GM18508 (cell line): ENCODE measurements at regions not wholly inside any gene's neighbourhood (a gene's known extent, or its start where the extent isn't known, plus 50 kb on each side); places are given as distances from the start of the nearest gene placed in this dataset.

Experiments used
- ATAC-seq: cut with Tn5 transposase; IDR thresholded peaks from one replicate; pipeline ENCODE4 v1.9.1; 2021; ENCODE audit warnings: moderate number of reproducible peaks; ENCODE audit not compliant: insufficient read depth, unreplicated experiment

DNA sequence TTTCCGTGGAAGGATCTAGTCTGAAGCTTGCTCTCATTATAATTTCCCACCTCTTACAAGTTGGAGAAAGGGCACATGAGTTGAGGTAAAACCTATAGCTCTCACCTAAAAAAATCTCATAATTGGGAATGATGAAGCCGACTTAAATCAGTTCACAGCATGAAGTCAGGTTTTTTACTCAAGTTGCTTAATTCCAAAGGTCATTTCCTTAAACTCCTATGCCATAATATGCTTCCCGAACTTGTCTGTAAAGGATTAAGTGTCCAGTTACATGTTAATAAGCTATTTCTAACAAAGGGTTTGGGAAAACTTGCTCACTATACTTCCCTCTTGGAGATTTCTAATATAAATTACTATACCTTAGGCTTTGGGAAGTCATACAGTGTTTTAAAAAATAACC is 481.2 kb downstream of the NUP35 start:
- ATAC-seq, result no peak

DNA sequence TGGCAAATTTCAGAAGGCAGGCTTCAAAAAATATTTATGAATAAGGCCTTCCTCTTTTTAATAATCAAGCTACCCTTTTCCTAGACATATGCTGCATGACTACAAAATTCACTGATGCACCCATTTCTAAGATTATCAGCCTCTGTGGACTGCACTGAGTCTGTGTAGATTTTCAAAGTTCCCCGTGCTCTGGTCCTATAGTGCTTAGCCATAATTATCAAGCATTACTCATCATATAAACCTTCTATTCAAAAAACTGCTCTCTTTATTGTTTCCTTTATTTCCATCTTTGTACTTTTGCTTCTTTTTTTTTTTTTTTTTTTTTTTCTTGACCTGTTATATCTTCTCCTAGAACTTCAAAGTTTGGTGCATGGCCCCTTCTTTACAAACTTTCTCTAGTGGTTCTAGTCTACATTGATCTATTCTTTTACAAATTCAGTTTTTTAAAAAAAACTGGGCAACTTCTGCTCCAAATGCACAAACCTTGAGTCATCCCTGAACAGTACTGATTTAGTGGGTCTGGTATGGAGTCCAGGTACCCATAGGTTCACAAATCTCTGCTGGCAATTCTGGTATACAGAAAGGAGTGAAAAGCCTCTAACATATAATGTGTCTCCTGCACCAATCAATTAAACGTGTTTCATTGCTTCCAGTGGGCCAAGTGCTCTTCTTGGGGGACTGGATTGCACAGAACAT is 481.9 kb downstream of the NUP35 start:
- ATAC-seq, result no peak

GRCh38 chr2:183606718-183607085 is 482.5 kb downstream of the NUP35 start:
- ATAC-seq, result no peak

- ATAC-seq, result no peak
Observed at GRCh38 chr2:183607995-183608394, 483.8 kb downstream of the NUP35 start.

DNA sequence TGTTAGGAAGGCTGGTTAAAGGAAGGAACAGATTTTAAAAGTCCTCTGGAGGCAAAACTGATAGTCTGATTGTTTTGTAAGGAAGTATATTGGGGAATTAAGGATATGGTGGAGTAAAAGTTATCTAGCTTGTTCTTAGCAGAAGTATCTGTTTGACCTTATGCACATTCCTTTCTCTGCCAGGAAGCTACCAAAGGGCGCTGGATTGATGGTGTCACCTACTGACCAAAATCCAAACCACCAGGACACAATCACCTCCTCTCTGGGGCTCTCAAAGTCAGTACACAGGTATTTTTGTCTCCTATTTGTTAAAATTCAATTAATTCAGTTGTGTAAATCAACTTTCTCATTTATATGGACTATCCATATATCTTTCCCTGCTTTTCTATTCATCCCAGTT is 484.5 kb downstream of the NUP35 start:
- ATAC-seq, result no peak

GRCh38 chr2:183610724-183611123 is 486.5 kb downstream of the NUP35 start:
- no peak for ATAC-seq

DNA sequence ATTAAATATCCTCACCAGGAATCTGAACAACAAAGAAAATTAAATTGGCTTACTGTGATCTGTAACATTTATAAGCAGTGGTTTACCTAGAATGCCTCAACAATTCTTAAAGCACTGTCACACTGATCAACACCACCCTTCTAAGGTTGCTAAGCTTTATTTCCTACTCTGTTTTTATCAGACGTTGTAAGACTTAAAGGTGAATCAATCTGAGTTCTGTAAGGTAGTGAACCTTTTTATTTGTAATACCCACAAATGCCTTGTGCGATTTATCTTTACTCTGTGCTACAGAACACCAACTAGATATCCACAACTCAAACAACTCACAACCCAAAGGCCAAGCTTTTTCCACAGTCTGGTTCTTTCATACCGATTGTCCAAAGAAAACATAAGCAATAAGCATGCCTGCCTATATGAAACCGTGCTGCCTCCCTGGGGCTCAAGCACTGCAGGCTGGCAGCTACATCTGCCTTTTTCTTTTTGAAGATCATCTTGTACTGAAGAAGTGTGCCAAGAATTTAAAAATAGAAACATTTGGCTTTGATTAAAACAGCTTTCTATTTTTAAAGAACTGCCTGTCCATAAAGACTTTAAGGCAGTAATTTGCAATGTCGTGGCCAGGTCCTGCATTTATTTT is 490.7 kb downstream of the NUP35 start:
- no peak for ATAC-seq

DNA sequence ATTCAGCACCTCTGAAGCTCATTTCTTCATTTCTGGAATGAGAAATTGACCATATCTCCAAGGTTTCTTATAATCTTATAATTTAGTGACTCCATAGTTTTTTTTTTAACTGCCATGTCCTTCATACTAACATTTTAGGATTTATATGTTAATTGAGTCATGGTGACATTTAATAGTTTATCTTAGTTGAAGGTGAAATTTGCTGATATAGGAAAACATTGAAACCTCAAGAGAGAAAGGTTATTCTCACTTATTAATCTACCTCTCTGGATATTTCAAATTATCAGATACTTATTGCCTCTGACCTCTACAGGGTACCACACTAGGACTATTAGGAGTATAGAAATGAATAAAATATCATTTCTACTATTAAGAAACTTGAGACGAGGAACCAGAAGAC is 499.0 kb downstream of the NUP35 start:
- ATAC-seq, result no peak

- no peak for ATAC-seq
Observed at GRCh38 chr2:183630964-183631363, 506.7 kb downstream of the NUP35 start.

DNA sequence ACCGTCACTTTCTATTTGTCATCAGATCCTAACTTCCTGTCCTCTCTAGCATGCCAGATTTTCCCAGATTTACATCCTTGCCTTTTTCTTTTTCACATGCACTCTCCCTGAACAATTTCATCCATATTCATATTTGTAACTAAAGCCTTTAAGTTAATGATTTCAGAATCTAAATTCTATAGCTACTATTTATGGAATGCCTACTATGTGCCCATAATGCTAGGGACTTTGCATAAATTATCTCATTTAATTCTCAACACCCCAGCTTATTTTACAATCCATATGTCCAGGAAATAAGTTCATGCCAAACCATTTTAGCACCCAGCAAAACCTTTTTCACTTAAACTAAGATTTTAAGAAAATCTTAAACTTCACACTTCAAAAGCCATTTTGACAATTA is 531.9 kb downstream of the NUP35 start:
- ATAC-seq, result no peak

GRCh38 chr2:183665425-183665824 is 541.2 kb downstream of the NUP35 start:
- ATAC-seq, result no peak

- ATAC-seq, result no peak
Observed at GRCh38 chr2:183666031-183666430, 541.8 kb downstream of the NUP35 start.

DNA sequence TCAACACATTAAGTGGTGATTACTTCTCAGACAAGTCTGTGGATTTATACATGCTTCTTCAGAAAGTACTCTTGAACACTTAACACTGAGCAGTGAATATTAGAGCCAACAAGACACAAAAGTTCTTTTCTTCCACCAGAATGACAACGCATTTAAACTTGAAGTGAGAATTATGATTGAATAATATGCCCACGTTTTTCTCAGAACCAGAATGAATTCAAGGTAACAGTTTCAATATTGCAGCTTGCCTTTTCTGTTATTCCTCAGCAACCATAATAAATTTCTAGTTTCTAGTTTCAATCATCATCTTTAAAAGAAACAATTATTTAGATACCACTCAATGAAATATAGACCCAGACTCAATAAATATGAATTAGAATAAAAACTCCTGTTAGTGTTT is 547.0 kb downstream of the NUP35 start:
- no peak for ATAC-seq

DNA sequence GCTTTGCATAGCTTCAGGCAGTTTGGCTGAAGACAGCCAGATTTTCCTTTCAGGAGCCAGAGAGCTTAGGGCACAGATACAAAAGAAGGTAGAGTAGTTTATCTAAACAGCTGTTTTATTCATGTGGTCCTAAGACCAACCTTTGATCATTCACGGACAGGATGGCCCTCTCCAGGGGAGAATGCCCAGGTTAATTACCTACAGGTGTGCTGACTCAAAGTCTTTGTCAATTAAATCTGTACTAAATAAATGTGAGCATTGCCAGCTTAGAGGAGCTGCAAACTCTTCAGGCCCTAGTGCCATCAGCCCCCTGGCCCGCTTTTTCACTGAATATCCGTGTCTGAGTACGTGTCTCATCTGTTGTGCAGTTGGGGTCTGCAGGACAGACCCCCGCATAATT is 554.7 kb downstream of the NUP35 start:
- no peak for ATAC-seq

DNA sequence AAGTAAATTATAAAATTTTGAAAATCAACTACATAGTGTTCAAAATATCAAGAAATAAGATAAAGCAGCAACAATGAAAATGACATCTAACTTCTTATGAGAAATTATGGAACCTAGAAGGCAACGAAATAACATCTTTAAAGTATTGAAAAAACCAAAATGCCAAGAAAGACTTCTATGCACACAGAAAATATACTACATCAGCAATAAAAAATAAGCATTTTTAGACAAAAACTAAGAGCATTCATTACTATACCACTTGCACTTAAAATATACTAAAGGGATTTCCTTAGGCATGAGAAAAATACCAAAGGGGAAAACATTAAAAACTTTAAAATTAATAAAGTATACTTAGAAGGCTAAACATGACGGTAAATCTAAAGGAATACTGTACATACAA is 556.3 kb downstream of the NUP35 start:
- ATAC-seq, result no peak

DNA sequence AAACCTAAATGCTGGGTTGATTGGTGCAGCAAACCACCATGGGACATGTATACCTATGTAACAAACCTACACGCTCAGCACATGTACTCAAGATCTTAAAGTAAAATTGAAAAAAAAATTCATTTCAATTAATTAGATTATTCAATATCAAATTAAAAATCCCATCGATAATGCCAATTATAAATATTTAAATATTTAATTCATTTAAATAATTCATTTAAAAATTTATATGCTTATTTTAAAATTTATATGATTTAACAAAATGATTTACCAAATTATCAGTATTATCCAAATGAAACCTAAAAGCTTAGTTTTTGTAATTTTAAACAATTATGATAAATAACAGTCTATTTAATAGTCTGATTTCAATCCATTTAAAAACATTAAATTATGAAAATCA is 560.4 kb downstream of the NUP35 start:
- ATAC-seq, result no peak

DNA sequence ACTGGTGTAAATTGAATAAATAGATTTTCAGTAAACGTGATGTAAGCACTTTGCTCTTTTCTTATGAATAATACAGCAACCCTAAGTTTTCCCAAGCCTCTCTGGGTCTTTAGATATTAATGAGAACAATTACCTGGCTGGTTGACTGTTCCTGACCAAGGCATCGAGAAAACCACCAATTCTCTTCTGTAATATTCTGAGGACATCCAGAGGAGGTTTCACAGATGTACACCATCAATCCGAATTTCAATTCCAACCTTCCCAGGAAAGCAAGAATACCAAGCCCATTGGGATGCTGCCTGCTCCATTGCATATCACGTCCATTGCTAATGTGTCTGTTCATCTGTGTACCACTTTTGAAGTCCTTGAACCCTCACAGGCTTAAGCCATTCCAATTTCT is 571.8 kb downstream of the NUP35 start:
- ATAC-seq, result no peak

- ATAC-seq, result no peak
Observed at GRCh38 chr2:183709829-183710228, 585.6 kb downstream of the NUP35 start.

DNA sequence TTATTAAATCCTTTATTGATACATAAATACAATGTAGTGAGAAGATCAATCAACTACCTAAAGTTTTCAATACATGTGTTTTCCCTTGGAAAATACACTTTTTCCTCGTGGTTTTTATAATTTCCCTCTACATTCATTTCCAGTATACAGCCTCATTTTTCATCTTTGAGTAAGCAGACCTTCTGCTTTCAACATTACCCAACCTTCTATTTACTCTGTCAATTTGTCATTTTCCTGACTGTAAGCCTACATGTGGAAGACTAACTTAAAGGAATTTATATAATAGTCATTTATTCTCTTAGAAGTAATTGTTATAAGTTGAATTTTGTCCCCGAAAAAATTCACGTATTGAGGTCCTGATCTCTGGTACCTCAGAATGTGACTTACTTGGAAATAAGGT is 594.0 kb downstream of the NUP35 start:
- no peak for ATAC-seq

GRCh38 chr2:183723278-183723677 is 599.0 kb downstream of the NUP35 start:
- ATAC-seq, result no peak

GRCh38 chr2:183729380-183729779 is 605.1 kb downstream of the NUP35 start:
- ATAC-seq, result no peak

DNA sequence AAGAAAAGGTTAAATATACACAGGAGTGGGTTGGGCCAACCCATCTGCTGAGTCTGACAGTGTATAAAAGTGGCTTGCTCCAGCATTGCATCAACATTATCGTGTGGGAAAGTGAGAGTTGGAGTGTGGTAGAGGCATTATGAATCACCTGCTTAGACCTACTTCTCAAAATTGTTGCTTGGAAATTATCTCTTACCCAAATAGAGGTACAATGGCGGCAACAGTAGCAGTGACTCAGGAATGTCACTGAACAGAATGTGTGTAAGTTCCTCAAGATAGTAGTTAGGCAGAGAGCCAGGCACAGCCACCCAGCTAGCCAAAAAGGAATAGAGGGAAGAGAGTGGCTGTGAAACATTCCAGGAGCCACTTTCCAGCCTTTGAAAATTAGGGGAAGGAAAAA is 616.0 kb downstream of the NUP35 start:
- ATAC-seq, result no peak
